DOHH2 (cell line): ENCODE measurements at regions not wholly inside any gene's neighbourhood (a gene's known extent, or its start where the extent isn't known, plus 50 kb on each side); places are given as distances from the start of the nearest gene placed in this dataset.

Source experiments
- H3F3A ChIP-seq: fragments of 200-600 bp; sonication (generic), shearing (Covaris generic); 2 replicates; pipeline ENCODE4 v1.6.0; 2016; ENCODE audit warnings: antibody characterized with exemption, mild to moderate bottlenecking; ENCODE audit not compliant: control insufficient read depth, insufficient read depth
- H3K27ac ChIP-seq: fragments of 200-600 bp; sonication (generic); 2 replicates; pipeline ENCODE4 v1.5.1; 2014; ENCODE audit warnings: low read depth, mild to moderate bottlenecking, low read length, moderate library complexity
- H3K27me3 ChIP-seq: fragments of 200-600 bp; sonication (generic); 2 replicates; pipeline ENCODE4 v1.6.1; 2014; ENCODE audit warnings: mild to moderate bottlenecking, low read length, mixed read lengths; ENCODE audit not compliant: control insufficient read depth
- H3K36me3 ChIP-seq: fragments of 200-600 bp; sonication (generic); 2 replicates; pipeline ENCODE4 v1.6.1; 2014; ENCODE audit warnings: mild to moderate bottlenecking, low read length, moderate library complexity, mixed read lengths; ENCODE audit not compliant: control insufficient read depth
- H3K4me1 ChIP-seq: fragments of 200-600 bp; sonication (generic); 2 replicates; pipeline ENCODE4 v1.6.1; 2014; ENCODE audit warnings: mild to moderate bottlenecking, low read length, mixed read lengths; ENCODE audit not compliant: control insufficient read depth
- H3K4me2 ChIP-seq: fragments of 200-600 bp; sonication (generic); 2 replicates; pipeline ENCODE4 v1.6.0; 2014; ENCODE audit warnings: mild to moderate bottlenecking, low read length, moderate library complexity
- H3K4me3 ChIP-seq: fragments of 200-600 bp; sonication (generic); 2 replicates; pipeline ENCODE4 v1.5.1; 2014; ENCODE audit warnings: mild to moderate bottlenecking, low read length, mixed read lengths
- H3K79me2 ChIP-seq: fragments of 200-600 bp; sonication (generic); 2 replicates; pipeline ENCODE4 v1.6.1; 2014; ENCODE audit warnings: mild to moderate bottlenecking, low read length, mixed read lengths; ENCODE audit not compliant: control insufficient read depth
- H3K9me2 ChIP-seq: fragments of 200-600 bp; sonication (generic); replicated peaks from 2 replicates; pipeline ENCODE4 v1.6.1; 2014; ENCODE audit warnings: mild to moderate bottlenecking, low read length, mixed read lengths; ENCODE audit not compliant: control insufficient read depth
- H3K9me3 ChIP-seq: fragments of 200-600 bp; sonication (generic); 2 replicates; pipeline ENCODE4 v1.6.1; 2014; ENCODE audit warnings: antibody characterized with exemption, low read length, mixed read lengths; ENCODE audit not compliant: control insufficient read depth, insufficient read depth
- H4K20me1 ChIP-seq: fragments of 200-600 bp; sonication (generic); 2 replicates; pipeline ENCODE4 v1.6.0; 2014; ENCODE audit warnings: low read depth, mild to moderate bottlenecking, antibody characterized with exemption, low read length, moderate library complexity; ENCODE audit not compliant: control insufficient read depth, insufficient read depth
- EZH2phosphoT487 ChIP-seq: fragments of 200-600 bp; sonication (generic); IDR thresholded peaks from 2 replicates; pipeline ENCODE4 v1.6.1; 2017; ENCODE audit warnings: borderline replicate concordance, mild to moderate bottlenecking, antibody characterized with exemption, low read length, moderate library complexity, mixed read lengths
- TF ChIP-seq, protein P1 (sequence below): fragments of 200-600 bp; sonication (generic); IDR thresholded peaks from one replicate; pipeline ENCODE4 v1.5.1; 2014; ENCODE audit warnings: antibody characterized with exemption, mild to moderate bottlenecking, low read depth, low read length; ENCODE audit not compliant: poor library complexity, severe bottlenecking

DNA sequence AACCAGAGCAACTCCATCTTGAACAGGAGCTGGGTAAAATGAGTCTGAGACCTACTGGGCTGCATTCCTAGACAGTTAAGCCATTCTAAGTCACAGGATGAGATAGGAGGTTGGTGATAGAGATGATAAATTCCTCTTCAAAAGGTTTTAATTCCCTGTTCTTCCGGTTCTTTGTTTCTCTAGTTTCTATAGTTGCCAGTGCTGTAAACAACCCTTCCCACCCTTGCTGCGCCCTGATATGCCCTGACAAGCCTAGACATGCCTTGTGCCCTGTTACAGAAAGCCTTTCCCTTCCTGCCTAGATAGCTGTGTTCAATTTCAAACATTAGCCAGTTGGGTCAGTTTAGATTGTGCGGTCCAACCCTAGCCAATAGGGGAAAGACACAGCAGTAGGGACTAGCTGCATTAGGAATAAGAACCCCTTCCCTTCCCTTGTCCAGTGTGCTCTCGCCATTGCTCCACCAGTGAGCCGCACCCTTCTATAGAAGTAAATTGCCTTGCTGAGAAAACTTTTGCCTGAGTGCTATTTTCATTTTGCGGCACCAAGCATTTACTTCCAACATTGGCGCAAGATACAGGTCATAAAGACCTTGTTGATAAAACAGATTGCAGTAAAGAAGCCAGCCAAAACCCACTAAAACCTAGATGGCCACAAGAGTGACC, 52.5 kb upstream of the CCN2 start:
- no peak for TF ChIP-seq EZH2phosphoT487
- TF ChIP-seq, protein P1, sequence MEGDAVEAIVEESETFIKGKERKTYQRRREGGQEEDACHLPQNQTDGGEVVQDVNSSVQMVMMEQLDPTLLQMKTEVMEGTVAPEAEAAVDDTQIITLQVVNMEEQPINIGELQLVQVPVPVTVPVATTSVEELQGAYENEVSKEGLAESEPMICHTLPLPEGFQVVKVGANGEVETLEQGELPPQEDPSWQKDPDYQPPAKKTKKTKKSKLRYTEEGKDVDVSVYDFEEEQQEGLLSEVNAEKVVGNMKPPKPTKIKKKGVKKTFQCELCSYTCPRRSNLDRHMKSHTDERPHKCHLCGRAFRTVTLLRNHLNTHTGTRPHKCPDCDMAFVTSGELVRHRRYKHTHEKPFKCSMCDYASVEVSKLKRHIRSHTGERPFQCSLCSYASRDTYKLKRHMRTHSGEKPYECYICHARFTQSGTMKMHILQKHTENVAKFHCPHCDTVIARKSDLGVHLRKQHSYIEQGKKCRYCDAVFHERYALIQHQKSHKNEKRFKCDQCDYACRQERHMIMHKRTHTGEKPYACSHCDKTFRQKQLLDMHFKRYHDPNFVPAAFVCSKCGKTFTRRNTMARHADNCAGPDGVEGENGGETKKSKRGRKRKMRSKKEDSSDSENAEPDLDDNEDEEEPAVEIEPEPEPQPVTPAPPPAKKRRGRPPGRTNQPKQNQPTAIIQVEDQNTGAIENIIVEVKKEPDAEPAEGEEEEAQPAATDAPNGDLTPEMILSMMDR = no peak
- no peaks in the 10 kb centered on the region for H3F3A ChIP-seq
- no peak overlapping the region for H3K27ac ChIP-seq
- H3K4me2 ChIP-seq = no peak overlapping the region
- H3K79me2 ChIP-seq = no peaks in the 10 kb centered on the region
- no peaks in the 10 kb centered on the region for H3K9me2 ChIP-seq
- peaks cover 8% of the 10 kb centered on the region; the same call in 1 of the 2 replicates for H3K9me3 ChIP-seq
- H4K20me1 ChIP-seq = no peaks in the 10 kb centered on the region
- no peak overlapping the region for H3K4me3 ChIP-seq
- H3K36me3 ChIP-seq = no peaks in the 10 kb centered on the region
- peaks cover 28% of the 10 kb centered on the region for H3K4me1 ChIP-seq
- no peaks in the 10 kb centered on the region for H3K27me3 ChIP-seq
